ENCODE measurements at regions not wholly inside any gene's neighbourhood (a gene's known extent, or its start where the extent isn't known, plus 50 kb on each side); places are given as distances from the start of the nearest gene placed in this dataset.
"Not testable (repeated sequence)": the region's sequence is repeated elsewhere in the genome, so short reads cannot be mapped to it uniquely, and the experiment has no call there.

GRCh38 chr10:6833458-6834011, 253.5 kb upstream of the PRKCQ start:
- Histone ChIP-seq H4K91ac (ENCODE audit: insufficient read length, low read depth, low read length) (no peak overlapping the region), H2BK20ac (ENCODE audit: low read depth, low read length, poor library complexity, severe bottlenecking) (no peak overlapping the region), H3K4ac (ENCODE audit: low read depth, low read length) (no peak overlapping the region), H2BK15ac (ENCODE audit: low read depth, low read length) (no peak overlapping the region), H3K4me2 (ENCODE audit: insufficient read depth, insufficient read length, low read length) (no peak overlapping the region), H3K23me2 (ENCODE audit: insufficient read length, low read depth, low read length, poor library complexity, severe bottlenecking) (peaks cover 5% of the 10 kb centered on the region), H2BK5ac (ENCODE audit: insufficient read length, low read length) (no peak overlapping the region), H3K27ac (ENCODE audit: insufficient read length, low read depth, low read length) (no peak overlapping the region), H3K9ac (ENCODE audit: extremely low read depth, insufficient read length, low read length) (no peak overlapping the region), H3K79me2 (ENCODE audit: insufficient read depth, low read length) (no peaks in the 10 kb centered on the region), H3K18ac (ENCODE audit: insufficient read length, low read depth, low read length) (no peak overlapping the region), H4K20me1 (ENCODE audit: control insufficient read depth, insufficient read depth, insufficient read length) (no peaks in the 10 kb centered on the region), H2BK12ac (ENCODE audit: insufficient read length, low read depth, low read length) (no peak overlapping the region), H3K4me1 (ENCODE audit: insufficient read depth, low read length) (peaks cover 4% of the 10 kb centered on the region; the same call in 1 of the 2 replicates), H4K5ac (ENCODE audit: insufficient read length, low read depth, low read length) (no peak overlapping the region), H3K14ac (ENCODE audit: insufficient read depth, low read length) (no peak overlapping the region), H2AK5ac (ENCODE audit: insufficient read length, low read length) (no peak overlapping the region), H3K23ac (ENCODE audit: insufficient read length, low read depth, low read length) (no peak overlapping the region), H2BK120ac (ENCODE audit: low read depth, low read length, poor library complexity, severe bottlenecking) (no peak overlapping the region), H2AFZ (ENCODE audit: low read length) (no peak overlapping the region), H3K79me1 (ENCODE audit: insufficient read depth, low read depth, low read length, poor library complexity, severe bottlenecking) (no peaks in the 10 kb centered on the region), H3T11ph (ENCODE audit: low read length) (no peak overlapping the region), H3K56ac (ENCODE audit: insufficient read length, low read depth, low read length) (no peak overlapping the region), H4K8ac (replicated peaks; ENCODE audit: insufficient read length, low read depth, low read length) (no peak overlapping the region), H3K27me3 (ENCODE audit: insufficient read depth, low read length) (no peaks in the 10 kb centered on the region), H3K9me3 (ENCODE audit: control insufficient read depth, low read depth, low read length) (no peaks in the 10 kb centered on the region)
- TF ChIP-seq, protein P1, sequence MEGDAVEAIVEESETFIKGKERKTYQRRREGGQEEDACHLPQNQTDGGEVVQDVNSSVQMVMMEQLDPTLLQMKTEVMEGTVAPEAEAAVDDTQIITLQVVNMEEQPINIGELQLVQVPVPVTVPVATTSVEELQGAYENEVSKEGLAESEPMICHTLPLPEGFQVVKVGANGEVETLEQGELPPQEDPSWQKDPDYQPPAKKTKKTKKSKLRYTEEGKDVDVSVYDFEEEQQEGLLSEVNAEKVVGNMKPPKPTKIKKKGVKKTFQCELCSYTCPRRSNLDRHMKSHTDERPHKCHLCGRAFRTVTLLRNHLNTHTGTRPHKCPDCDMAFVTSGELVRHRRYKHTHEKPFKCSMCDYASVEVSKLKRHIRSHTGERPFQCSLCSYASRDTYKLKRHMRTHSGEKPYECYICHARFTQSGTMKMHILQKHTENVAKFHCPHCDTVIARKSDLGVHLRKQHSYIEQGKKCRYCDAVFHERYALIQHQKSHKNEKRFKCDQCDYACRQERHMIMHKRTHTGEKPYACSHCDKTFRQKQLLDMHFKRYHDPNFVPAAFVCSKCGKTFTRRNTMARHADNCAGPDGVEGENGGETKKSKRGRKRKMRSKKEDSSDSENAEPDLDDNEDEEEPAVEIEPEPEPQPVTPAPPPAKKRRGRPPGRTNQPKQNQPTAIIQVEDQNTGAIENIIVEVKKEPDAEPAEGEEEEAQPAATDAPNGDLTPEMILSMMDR (conservative IDR thresholded peaks at IDR 0.05), result no peak
- no peaks in the 10 kb centered on the region for H3K27me3 Mint-ChIP-seq (ENCODE audit: low read depth)
- peak overlapping the region in 1 of 3 experiments; percentile 87; a peak in 2 of 7 replicates for H3K27ac Mint-ChIP-seq
- DNase-seq, result no peak
- H3K9me3 Mint-ChIP-seq, result no peaks in the 10 kb centered on the region
- no CpG with 5 or more reads among the region's 2 CpGs for WGBS (ENCODE audit: extremely low coverage, insufficient read length, low lambda C conversion rate)
- no peak overlapping the region for H3K4me3 Mint-ChIP-seq
- peaks cover 41 to 52% of the 10 kb centered on the region in 2 experiments for H3K4me1 Mint-ChIP-seq
- H3K36me3 Mint-ChIP-seq (ENCODE audit: insufficient read depth in 1 of 3, low read depth in 3 of 3), result peaks cover 0 to 10% (median 6%) of the 10 kb centered on the region in 3 experiments; a peak in 4 of 7 replicates

DNA sequence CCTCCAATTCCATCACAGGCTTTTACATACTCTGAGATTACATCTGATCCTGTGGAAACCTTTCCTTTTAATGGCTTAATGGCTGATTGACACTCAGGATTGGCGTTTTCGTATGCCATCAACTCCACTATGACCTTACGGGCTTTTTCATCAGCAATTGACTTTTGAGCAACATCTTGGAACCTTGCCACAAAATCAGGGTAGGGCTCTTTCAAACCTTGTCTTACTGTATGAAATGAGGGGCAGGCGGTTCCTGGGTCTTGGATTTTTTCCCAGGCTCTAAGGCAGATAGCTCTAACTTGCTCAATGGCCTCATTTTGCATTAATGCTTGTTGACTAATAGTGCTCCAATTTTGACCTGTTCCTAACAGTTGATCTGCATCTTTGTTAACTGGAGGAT, 250.9 kb upstream of the PRKCQ start:
- not testable (repeated sequence) for H3K18ac ChIP-seq (ENCODE audit: insufficient read length, low read depth, low read length)

More for the DNA sequence above, 250.9 kb upstream of the PRKCQ start:
- H3K4me3 Mint-ChIP-seq; H2BK12ac ChIP-seq (ENCODE audit: insufficient read length, low read depth, low read length); H3K4me1 ChIP-seq (ENCODE audit: insufficient read depth, low read length); H2BK120ac ChIP-seq (ENCODE audit: low read depth, low read length, poor library complexity, severe bottlenecking); H3K79me2 ChIP-seq (ENCODE audit: insufficient read depth, low read length); H2BK15ac ChIP-seq (ENCODE audit: low read depth, low read length); H3K9ac ChIP-seq (ENCODE audit: extremely low read depth, insufficient read length, low read length); H3K36me3 Mint-ChIP-seq (ENCODE audit: insufficient read depth in 1 of 3, low read depth in 3 of 3); H3K4me2 ChIP-seq (ENCODE audit: insufficient read depth, insufficient read length, low read length); H2AFZ ChIP-seq (ENCODE audit: low read length); H4K91ac ChIP-seq (ENCODE audit: insufficient read length, low read depth, low read length); H3K79me1 ChIP-seq (ENCODE audit: insufficient read depth, low read depth, low read length, poor library complexity, severe bottlenecking); DNase-seq; H3K27me3 Mint-ChIP-seq (ENCODE audit: low read depth); H4K8ac ChIP-seq (replicated peaks; ENCODE audit: insufficient read length, low read depth, low read length); H4K5ac ChIP-seq (ENCODE audit: insufficient read length, low read depth, low read length); H3K14ac ChIP-seq (ENCODE audit: insufficient read depth, low read length); H3K9me3 ChIP-seq (ENCODE audit: control insufficient read depth, low read depth, low read length); H3K27ac ChIP-seq (ENCODE audit: insufficient read length, low read depth, low read length); H3K27me3 ChIP-seq (ENCODE audit: insufficient read depth, low read length); H3K9me3 Mint-ChIP-seq; H3K23me2 ChIP-seq (ENCODE audit: insufficient read length, low read depth, low read length, poor library complexity, severe bottlenecking); H3K4ac ChIP-seq (ENCODE audit: low read depth, low read length); H2BK5ac ChIP-seq (ENCODE audit: insufficient read length, low read length); H3K23ac ChIP-seq (ENCODE audit: insufficient read length, low read depth, low read length); H2AK5ac ChIP-seq (ENCODE audit: insufficient read length, low read length); H3T11ph ChIP-seq (ENCODE audit: low read length); H2BK20ac ChIP-seq (ENCODE audit: low read depth, low read length, poor library complexity, severe bottlenecking); H3K56ac ChIP-seq (ENCODE audit: insufficient read length, low read depth, low read length); H4K20me1 ChIP-seq (ENCODE audit: control insufficient read depth, insufficient read depth, insufficient read length); H3K27ac Mint-ChIP-seq: not testable (repeated sequence)
- WGBS (ENCODE audit: extremely low coverage, insufficient read length, low lambda C conversion rate), result no CpG with 5 or more reads among the region's 4 CpGs
- peaks cover 41 to 65% of the 10 kb centered on the region in 2 experiments for H3K4me1 Mint-ChIP-seq

All from H9 (cell line).